ENCODE measurements at regions not wholly inside any gene's neighbourhood (a gene's known extent, or its start where the extent isn't known, plus 50 kb on each side); places are given as distances from the start of the nearest gene placed in this dataset.
"Not testable (repeated sequence)": the region's sequence is repeated elsewhere in the genome, so short reads cannot be mapped to it uniquely, and the experiment has no call there.

GRCh38 chr1:104630567-104631149 is 881.0 kb downstream of the AMY1C start:
- Histone ChIP-seq H3K9me3 (no peaks in the 10 kb centered on the region), H3K27ac (no peak overlapping the region), H3K27me3 (no peaks in the 10 kb centered on the region), H3K4me3 (no peak overlapping the region), H3K36me3 (no peaks in the 10 kb centered on the region), H3K4me1 (no peaks in the 10 kb centered on the region)
- intact Hi-C loops (cut with DNase I), result no loop called here
- TF ChIP-seq CTCF (IDR thresholded peaks at IDR 0.05), result no peak
- no peak for DNase-seq (ENCODE audit: low spot score in 2 of 2)

DNA sequence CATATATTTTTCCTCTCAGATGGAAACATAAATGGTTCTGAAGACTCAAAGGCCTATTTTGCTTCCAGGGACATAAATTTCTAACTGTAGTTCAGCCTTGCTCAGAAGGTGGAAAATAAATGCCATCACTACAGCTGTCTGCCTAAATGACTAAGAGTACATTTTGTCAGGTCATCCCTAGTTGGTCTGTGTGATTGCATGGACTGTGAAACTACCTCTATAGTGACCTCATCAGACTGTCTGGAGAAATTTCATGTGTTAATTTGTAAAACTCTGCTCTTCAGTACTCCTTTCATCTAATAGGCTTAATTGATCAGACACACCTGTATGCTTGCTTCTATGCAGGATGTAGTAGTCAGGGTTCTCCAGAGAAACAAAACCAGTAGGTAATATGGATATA is 886.9 kb downstream of the AMY1C start:
- H3K4me3 ChIP-seq, result no peak overlapping the region
- no peaks in the 10 kb centered on the region for H3K9me3 ChIP-seq
- no peaks in the 10 kb centered on the region for H3K36me3 ChIP-seq
- intact Hi-C loops (cut with DNase I), result no loop called here
- no peak for TF ChIP-seq CTCF (IDR thresholded peaks at IDR 0.05)
- no peak overlapping the region for H3K27ac ChIP-seq
- no peak for DNase-seq (ENCODE audit: low spot score in 2 of 2)
- H3K27me3 ChIP-seq, result no peaks in the 10 kb centered on the region
- H3K4me1 ChIP-seq, result no peaks in the 10 kb centered on the region

DNA sequence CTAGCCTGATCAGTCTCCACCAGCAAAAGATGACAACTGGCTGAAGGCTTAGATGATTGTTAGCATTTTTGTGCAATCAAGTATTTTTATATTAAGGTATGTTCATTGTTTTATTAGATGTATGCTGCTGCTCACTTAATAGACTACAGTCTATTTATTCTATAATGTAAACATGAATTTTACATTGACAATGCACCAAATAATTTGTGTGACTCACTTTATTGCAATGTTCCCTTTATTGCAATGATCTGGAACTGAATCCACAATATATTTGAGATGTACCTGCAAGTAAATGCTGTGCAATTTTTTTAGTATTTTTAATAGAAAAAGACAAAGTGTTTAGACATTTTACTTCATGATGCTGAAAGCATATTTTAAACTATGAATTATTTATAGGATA is 896.5 kb downstream of the AMY1C start:
- Histone ChIP-seq H3K4me1 (no peaks in the 10 kb centered on the region), H3K27ac (no peak overlapping the region), H3K4me3 (no peak overlapping the region), H3K36me3 (no peaks in the 10 kb centered on the region), H3K9me3 (no peaks in the 10 kb centered on the region), H3K27me3 (no peaks in the 10 kb centered on the region)
- intact Hi-C loops (cut with DNase I), result no loop called here
- DNase-seq (ENCODE audit: low spot score in 2 of 2), result no peak
- no peak for TF ChIP-seq CTCF (IDR thresholded peaks at IDR 0.05)

- H3K36me3 ChIP-seq, result no peaks in the 10 kb centered on the region
- no peak for DNase-seq (ENCODE audit: low spot score in 2 of 2)
- H3K27me3 ChIP-seq, result no peaks in the 10 kb centered on the region
- intact Hi-C loops (cut with DNase I), result no loop called here
- no peak for TF ChIP-seq CTCF (IDR thresholded peaks at IDR 0.05)
- no peaks in the 10 kb centered on the region for H3K9me3 ChIP-seq
- H3K27ac ChIP-seq, result no peak overlapping the region
- no peak overlapping the region for H3K4me3 ChIP-seq
- H3K4me1 ChIP-seq, result no peaks in the 10 kb centered on the region
Observed at GRCh38 chr1:104648269-104648691, 898.6 kb downstream of the AMY1C start.

- intact Hi-C loops (cut with DNase I); H3K4me3 ChIP-seq; H3K9me3 ChIP-seq; DNase-seq (ENCODE audit: low spot score in 2 of 2); H3K4me1 ChIP-seq; H3K36me3 ChIP-seq; H3K27me3 ChIP-seq; H3K27ac ChIP-seq: not testable (repeated sequence)
Observed at GRCh38 chr1:104664374-104664773, 914.7 kb downstream of the AMY1C start.

DNA sequence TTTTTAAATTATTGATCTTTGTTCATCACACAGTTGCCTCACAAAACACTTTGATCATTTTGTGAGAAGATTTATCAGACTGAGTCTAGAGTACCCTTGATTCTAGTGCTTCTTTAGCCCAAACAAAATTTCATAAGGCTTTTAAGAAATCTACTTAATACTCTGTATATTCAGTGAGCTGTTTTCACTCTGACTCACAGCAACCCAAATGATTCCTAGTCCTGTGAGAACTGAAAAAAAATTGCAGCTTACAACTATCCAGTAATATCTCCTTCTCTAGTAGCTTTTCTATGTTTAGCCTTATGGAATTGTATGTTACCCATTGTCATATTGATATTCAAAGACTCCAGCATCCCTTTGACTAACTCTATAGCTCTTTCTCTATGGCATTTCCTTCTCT is 915.6 kb downstream of the AMY1C start:
- Histone ChIP-seq H3K9me3 (no peaks in the 10 kb centered on the region), H3K4me1 (no peaks in the 10 kb centered on the region), H3K27me3 (no peaks in the 10 kb centered on the region), H3K27ac (no peak overlapping the region), H3K36me3 (no peaks in the 10 kb centered on the region), H3K4me3 (no peak overlapping the region)
- no peak for DNase-seq (ENCODE audit: low spot score in 2 of 2)
- no peak for TF ChIP-seq CTCF (IDR thresholded peaks at IDR 0.05)
- intact Hi-C loops (cut with DNase I), result no loop called here
